Tibial nerve (tissue), 4 donors: ENCODE measurements at regions not wholly inside any gene's neighbourhood (a gene's known extent, or its start where the extent isn't known, plus 50 kb on each side); places are given as distances from the start of the nearest gene placed in this dataset.

Experiments
- DNase-seq, 2 donors: peaks; one replicate each; pipeline ENCODE4 v3.0.0-alpha.2; 2019; ENCODE audit warnings: low spot score in 2 of 2
- H3K27ac ChIP-seq, 4 donors: fragments of 200-600 bp; sonication (generic) in 3 of 4; one replicate each; pipeline ENCODE4 v1.5.1; 2017 to 2019; ENCODE audit warnings: mild to moderate bottlenecking in 1 of 4
- H3K27me3 ChIP-seq, 2 donors: fragments of 200-600 bp; sonication (generic) in 1 of 2; one replicate each; pipeline versions ENCODE4 v1.5.1 to v1.6.0; 2017 to 2019
- H3K36me3 ChIP-seq, 3 donors: fragments of 200-600 bp; sonication (generic); one replicate each; pipeline ENCODE4 v1.5.1; 2018 to 2019
- H3K4me1 ChIP-seq, 4 donors: fragments of 200-600 bp; sonication (generic) in 3 of 4; one replicate each; pipeline ENCODE4 v1.5.1; 2017 to 2019
- H3K4me3 ChIP-seq, 4 donors: fragments of 200-600 bp; sonication (generic) in 3 of 4; one replicate each; pipeline ENCODE4 v1.5.1; 2017 to 2019; ENCODE audit warnings: mild to moderate bottlenecking in 1 of 4, moderate library complexity in 1 of 4
- H3K9me3 ChIP-seq, 4 donors: fragments of 200-600 bp; sonication (generic) in 3 of 4; one replicate each; pipeline ENCODE4 v1.5.1; 2017 to 2019
- CTCF ChIP-seq, 5 experiments: fragments of 200-600 bp in 3 of 5; fragments of 450-650 bp in 2 of 5; sonication (generic) in 3 of 5; IDR thresholded peaks; one replicate each; pipeline ENCODE4 v1.5.1; 2016 to 2019; ENCODE audit warnings: antibody characterized with exemption in 5 of 5, mild to moderate bottlenecking in 3 of 5, moderate library complexity in 2 of 5
- EP300 ChIP-seq, 2 donors: sonication (generic); formaldehyde crosslinking; IDR thresholded peaks; one replicate each; pipeline ENCODE4 v1.6.1; 2017; ENCODE audit warnings: antibody characterized with exemption in 2 of 2, mild to moderate bottlenecking in 1 of 2
- POLR2A ChIP-seq, 2 donors: fragments of 450-650 bp; IDR thresholded peaks; one replicate each; pipeline ENCODE4 v1.6.1; 2017; ENCODE audit warnings: antibody characterized with exemption in 2 of 2, mild to moderate bottlenecking in 2 of 2, moderate library complexity in 2 of 2
- whole genome bisulfite sequencing, 2 donors: methylation state at CpG; one replicate each; pipeline ENCODE4 v1.1.5; 2018; 5-methylcytosine and 5-hydroxymethylcytosine counted together

GRCh38 chr14:106487600-106487999 lies 961.2 kb downstream of the TMEM121 start:
- WGBS, 2 donors = 50 to 56% methylated on average over 2 of the region's 2 CpGs
- DNase-seq = no peak
- no peak overlapping the region for H3K27ac ChIP-seq

GRCh38 chr14:106488291-106488690 lies 961.9 kb downstream of the TMEM121 start:
- Histone ChIP-seq H3K27me3 (no peaks in the 10 kb centered on the region), H3K9me3 (no peaks in the 10 kb centered on the region), H3K27ac (no peak overlapping the region), H3K4me1 (no peaks in the 10 kb centered on the region), H3K4me3 (no peak overlapping the region), H3K36me3 (no peaks in the 10 kb centered on the region)
- TF ChIP-seq EP300 (IDR thresholded peaks at IDR 0.05) = no peak
- TF ChIP-seq POLR2A (IDR thresholded peaks at IDR 0.05) = no peak
- no peak for TF ChIP-seq CTCF (IDR thresholded peaks at IDR 0.05)
- DNase-seq = no peak
- WGBS, 2 donors = 61 to 63% methylated on average over 1 of the region's 1 CpG

More at GRCh38 chr14:106487600-106487999, 961.2 kb downstream of the TMEM121 start:
- no peaks in the 10 kb centered on the region for H3K9me3 ChIP-seq
- no peaks in the 10 kb centered on the region for H3K4me1 ChIP-seq
- no peak for TF ChIP-seq CTCF (IDR thresholded peaks at IDR 0.05)
- no peaks in the 10 kb centered on the region for H3K27me3 ChIP-seq
- H3K36me3 ChIP-seq = no peaks in the 10 kb centered on the region
- H3K4me3 ChIP-seq = no peak overlapping the region

GRCh38 chr14:106489112-106489881 lies 962.9 kb downstream of the TMEM121 start:
- WGBS, 2 donors = 64 to 71% methylated on average over 8 of the region's 8 CpGs
- TF ChIP-seq CTCF (IDR thresholded peaks at IDR 0.05) (no peak), POLR2A (IDR thresholded peaks at IDR 0.05) (no peak), EP300 (IDR thresholded peaks at IDR 0.05) (no peak)

GRCh38 chr14:106490442-106490841 lies 964.1 kb downstream of the TMEM121 start:
- no peak overlapping the region for H3K27ac ChIP-seq
- TF ChIP-seq EP300 (IDR thresholded peaks at IDR 0.05) = no peak
- no peak for TF ChIP-seq CTCF (IDR thresholded peaks at IDR 0.05)
- no peak for TF ChIP-seq POLR2A (IDR thresholded peaks at IDR 0.05)
- H3K4me3 ChIP-seq = no peak overlapping the region
- H3K36me3 ChIP-seq = no peaks in the 10 kb centered on the region
- 70 to 74% methylated on average over 5 of the region's 5 CpGs for WGBS, 2 donors
- H3K9me3 ChIP-seq = peaks cover 0 to 5% (median 0%) of the 10 kb centered on the region in 4 donors
- no peaks in the 10 kb centered on the region for H3K4me1 ChIP-seq
- DNase-seq = no peak
- H3K27me3 ChIP-seq = no peaks in the 10 kb centered on the region

More at GRCh38 chr14:106489112-106489881, 962.9 kb downstream of the TMEM121 start:
- no peaks in the 10 kb centered on the region for H3K36me3 ChIP-seq
- H3K27me3 ChIP-seq = no peaks in the 10 kb centered on the region
- no peaks in the 10 kb centered on the region for H3K4me1 ChIP-seq
- H3K9me3 ChIP-seq = no peaks in the 10 kb centered on the region
- no peak overlapping the region for H3K4me3 ChIP-seq
- H3K27ac ChIP-seq = no peak overlapping the region
- no peak for DNase-seq

GRCh38 chr14:106491851-106492250 lies 965.5 kb downstream of the TMEM121 start:
- H3K27me3 ChIP-seq = no peaks in the 10 kb centered on the region
- no peak overlapping the region for H3K27ac ChIP-seq
- peaks cover 0 to 14% (median 0%) of the 10 kb centered on the region in 4 donors for H3K9me3 ChIP-seq
- TF ChIP-seq POLR2A (IDR thresholded peaks at IDR 0.05) = no peak
- TF ChIP-seq EP300 (IDR thresholded peaks at IDR 0.05) = no peak
- no peak for TF ChIP-seq CTCF (IDR thresholded peaks at IDR 0.05)
- no peak overlapping the region for H3K4me3 ChIP-seq
- DNase-seq = no peak
- WGBS, 2 donors = 72 to 81% methylated on average over 9 of the region's 9 CpGs
- no peaks in the 10 kb centered on the region for H3K4me1 ChIP-seq
- H3K36me3 ChIP-seq = no peaks in the 10 kb centered on the region
